Spinal cord (tissue), 9 donors: ENCODE measurements at regions not wholly inside any gene's neighbourhood (a gene's known extent, or its start where the extent isn't known, plus 50 kb on each side); places are given as distances from the start of the nearest gene placed in this dataset.

Experiments used
- DNase-seq, 6 donors: peaks; one replicate each; pipeline versions ENCODE4 v3.0.0 to v3.0.0-alpha.2; 2013 to 2015; ENCODE audit warnings: low spot score in 6 of 6, low read depth in 4 of 6
- H3K27ac ChIP-seq: one replicate; pipeline ENCODE4 v1.5.1; 2013; ENCODE audit warnings: low read depth, low read length, control low read depth
- H3K27me3 ChIP-seq: one replicate; pipeline ENCODE4 v1.6.1; 2013; ENCODE audit warnings: low read length; ENCODE audit not compliant: control insufficient read depth, insufficient read depth
- H3K36me3 ChIP-seq: one replicate; pipeline ENCODE4 v1.6.1; 2013; ENCODE audit warnings: low read length; ENCODE audit not compliant: control insufficient read depth, insufficient read depth
- H3K4me1 ChIP-seq: one replicate; pipeline ENCODE4 v1.6.1; 2013; ENCODE audit warnings: low read length; ENCODE audit not compliant: control insufficient read depth, insufficient read depth
- H3K4me3 ChIP-seq: one replicate; pipeline ENCODE4 v1.5.1; 2013; ENCODE audit warnings: low read depth, low read length, control low read depth
- H3K9me3 ChIP-seq: one replicate; pipeline ENCODE4 v1.6.1; 2013; ENCODE audit warnings: low read length; ENCODE audit not compliant: control insufficient read depth, insufficient read depth
- WGBS: methylation state at CpG from one replicate; pipeline ENCODE4 v1.1.5; 2013; ENCODE audit warnings: missing lambda C conversion rate; ENCODE audit not compliant: insufficient coverage; 5-methylcytosine and 5-hydroxymethylcytosine counted together
- donor health status: healthy.

GRCh38 chr4:101528526-101528925 is 181.2 kb upstream of the PPP3CA start:
- Histone ChIP-seq H3K4me1 (no peaks in the 10 kb centered on the region), H3K4me3 (no peak overlapping the region), H3K27ac (no peak overlapping the region), H3K9me3 (no peaks in the 10 kb centered on the region), H3K36me3 (no peaks in the 10 kb centered on the region), H3K27me3 (no peaks in the 10 kb centered on the region)
- WGBS, result 100% methylated on average over 1 of the region's 1 CpG
- DNase-seq, result no peak

- no peak for DNase-seq
- no peaks in the 10 kb centered on the region for H3K36me3 ChIP-seq
- H3K9me3 ChIP-seq, result no peaks in the 10 kb centered on the region
Observed at GRCh38 chr4:101527188-101527587, 179.9 kb upstream of the PPP3CA start.

GRCh38 chr4:101515566-101515965 is 168.2 kb upstream of the PPP3CA start:
- Histone ChIP-seq H3K9me3 (no peaks in the 10 kb centered on the region), H3K36me3 (no peaks in the 10 kb centered on the region), H3K27me3 (no peaks in the 10 kb centered on the region), H3K4me1 (no peaks in the 10 kb centered on the region), H3K4me3 (no peak overlapping the region), H3K27ac (no peak overlapping the region)
- DNase-seq, result no peak

More at GRCh38 chr4:101527188-101527587, 179.9 kb upstream of the PPP3CA start:
- no peaks in the 10 kb centered on the region for H3K4me1 ChIP-seq
- no peak overlapping the region for H3K27ac ChIP-seq
- no peaks in the 10 kb centered on the region for H3K27me3 ChIP-seq
- H3K4me3 ChIP-seq, result no peak overlapping the region
- WGBS, result 66% methylated on average over 2 of the region's 2 CpGs

GRCh38 chr4:101515099-101515498 is 167.8 kb upstream of the PPP3CA start:
- no peaks in the 10 kb centered on the region for H3K9me3 ChIP-seq
- no peaks in the 10 kb centered on the region for H3K36me3 ChIP-seq
- no peak overlapping the region for H3K4me3 ChIP-seq
- WGBS, result 100% methylated on average over 1 of the region's 2 CpGs
- DNase-seq, result no peak
- no peaks in the 10 kb centered on the region for H3K27me3 ChIP-seq
- no peak overlapping the region for H3K27ac ChIP-seq
- H3K4me1 ChIP-seq, result no peaks in the 10 kb centered on the region

- 96% methylated on average over 2 of the region's 2 CpGs for WGBS
- Histone ChIP-seq H3K4me1 (no peaks in the 10 kb centered on the region), H3K4me3 (no peak overlapping the region)
Observed at GRCh38 chr4:101512416-101512815, 165.1 kb upstream of the PPP3CA start.

GRCh38 chr4:101501421-101501820 is 154.1 kb upstream of the PPP3CA start:
- Histone ChIP-seq H3K4me3 (no peak overlapping the region), H3K27me3 (no peaks in the 10 kb centered on the region), H3K36me3 (no peaks in the 10 kb centered on the region), H3K27ac (no peak overlapping the region), H3K9me3 (no peaks in the 10 kb centered on the region), H3K4me1 (no peaks in the 10 kb centered on the region)
- DNase-seq, result no peak

More at GRCh38 chr4:101512416-101512815, 165.1 kb upstream of the PPP3CA start:
- H3K27me3 ChIP-seq, result no peaks in the 10 kb centered on the region
- no peak overlapping the region for H3K27ac ChIP-seq
- no peaks in the 10 kb centered on the region for H3K9me3 ChIP-seq
- no peak for DNase-seq
- H3K36me3 ChIP-seq, result no peaks in the 10 kb centered on the region

GRCh38 chr4:101500742-101501141 is 153.4 kb upstream of the PPP3CA start:
- Histone ChIP-seq H3K4me1 (no peaks in the 10 kb centered on the region), H3K36me3 (no peaks in the 10 kb centered on the region), H3K9me3 (no peaks in the 10 kb centered on the region), H3K4me3 (no peak overlapping the region), H3K27ac (no peak overlapping the region), H3K27me3 (no peaks in the 10 kb centered on the region)
- no peak for DNase-seq

- WGBS, result no CpG with 5 or more reads among the region's 1 CpG
- Histone ChIP-seq H3K4me1 (no peaks in the 10 kb centered on the region), H3K27me3 (no peaks in the 10 kb centered on the region), H3K36me3 (no peaks in the 10 kb centered on the region), H3K27ac (no peak overlapping the region), H3K4me3 (no peak overlapping the region), H3K9me3 (no peaks in the 10 kb centered on the region)
- no peak for DNase-seq
Observed at GRCh38 chr4:101475246-101475645, 127.9 kb upstream of the PPP3CA start.

- Histone ChIP-seq H3K36me3 (no peaks in the 10 kb centered on the region), H3K9me3 (no peaks in the 10 kb centered on the region), H3K27ac (no peak overlapping the region), H3K4me3 (no peak overlapping the region), H3K4me1 (no peaks in the 10 kb centered on the region), H3K27me3 (no peaks in the 10 kb centered on the region)
- DNase-seq, result no peak
Observed at GRCh38 chr4:101471201-101471600, 123.9 kb upstream of the PPP3CA start.

- WGBS, result no CpG with 5 or more reads among the region's 2 CpGs
- H3K36me3 ChIP-seq, result no peaks in the 10 kb centered on the region
- no peak overlapping the region for H3K4me3 ChIP-seq
- DNase-seq, result no peak
- no peaks in the 10 kb centered on the region for H3K27me3 ChIP-seq
- no peak overlapping the region for H3K27ac ChIP-seq
- H3K4me1 ChIP-seq, result no peaks in the 10 kb centered on the region
- H3K9me3 ChIP-seq, result no peaks in the 10 kb centered on the region
Observed at GRCh38 chr4:101464596-101464995, 117.3 kb upstream of the PPP3CA start.

- Histone ChIP-seq H3K27me3 (no peaks in the 10 kb centered on the region), H3K36me3 (no peaks in the 10 kb centered on the region), H3K4me1 (no peaks in the 10 kb centered on the region), H3K9me3 (no peaks in the 10 kb centered on the region), H3K27ac (no peak overlapping the region), H3K4me3 (no peak overlapping the region)
- DNase-seq, result no peak
Observed at GRCh38 chr4:101458914-101459313, 111.6 kb upstream of the PPP3CA start.
